PFSK-1 (cell line): ENCODE measurements at regions not wholly inside any gene's neighbourhood (a gene's known extent, or its start where the extent isn't known, plus 50 kb on each side); places are given as distances from the start of the nearest gene placed in this dataset.

Experiments used
- FOXP2 ChIP-seq: optimal IDR thresholded peaks from 2 replicates; pipeline ENCODE3; 2011; ENCODE audit warnings: borderline replicate concordance, control low read depth, inconsistent platforms; ENCODE audit not compliant: insufficient read depth; ENCODE audit errors: extremely low read length, extremely low read depth
- POLR2AphosphoS5 ChIP-seq: IDR thresholded peaks from 2 replicates; pipeline ENCODE4 v1.6.1; 2012; ENCODE audit warnings: low read depth, mild to moderate bottlenecking, control low read depth, low read length, moderate library complexity
- SIN3A ChIP-seq: IDR thresholded peaks from 2 replicates; pipeline ENCODE4 v1.6.1; 2012; ENCODE audit warnings: mild to moderate bottlenecking, low read length, moderate library complexity, borderline replicate concordance; ENCODE audit not compliant: insufficient read depth
- TAF1 ChIP-seq: IDR thresholded peaks from 2 replicates; pipeline ENCODE4 v1.6.1; 2012; ENCODE audit warnings: low read length, control low read depth, borderline replicate concordance; ENCODE audit not compliant: insufficient read depth
- TF ChIP-seq, protein P1 (sequence below), 2 experiments: IDR thresholded peaks; 2 replicates each; pipeline versions ENCODE4 v1.6.1 to v1.8.0; 2011 to 2012; ENCODE audit warnings: low read depth in 2 of 2, low read length in 2 of 2, control low read depth in 1 of 2, inconsistent platforms in 1 of 2, mild to moderate bottlenecking in 1 of 2, moderate library complexity in 1 of 2; ENCODE audit not compliant: insufficient read depth in 1 of 2

DNA sequence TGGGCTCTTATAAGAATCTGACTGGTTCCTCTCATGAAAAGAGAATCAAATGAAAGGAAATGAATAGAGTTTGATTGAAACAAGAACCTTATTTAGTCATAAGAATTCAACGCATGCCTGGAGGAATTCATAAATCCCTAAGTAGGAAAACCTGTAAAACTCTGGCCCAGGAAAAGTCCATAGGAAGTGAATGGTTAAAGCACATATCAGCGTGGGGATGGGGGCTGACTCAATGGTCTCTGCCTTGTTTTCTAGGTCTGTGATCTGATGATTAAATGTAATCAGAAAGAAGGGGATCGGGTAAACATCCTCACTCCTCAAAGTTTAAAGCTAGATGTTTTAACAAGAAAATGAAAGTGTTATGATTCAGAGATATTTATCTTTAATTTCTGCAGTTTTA lies 759.4 kb upstream of the C9orf72 start:
- TF ChIP-seq POLR2AphosphoS5 (no peak), SIN3A (no peak), TAF1 (no peak), FOXP2 (no peak)
- TF ChIP-seq, protein P1, sequence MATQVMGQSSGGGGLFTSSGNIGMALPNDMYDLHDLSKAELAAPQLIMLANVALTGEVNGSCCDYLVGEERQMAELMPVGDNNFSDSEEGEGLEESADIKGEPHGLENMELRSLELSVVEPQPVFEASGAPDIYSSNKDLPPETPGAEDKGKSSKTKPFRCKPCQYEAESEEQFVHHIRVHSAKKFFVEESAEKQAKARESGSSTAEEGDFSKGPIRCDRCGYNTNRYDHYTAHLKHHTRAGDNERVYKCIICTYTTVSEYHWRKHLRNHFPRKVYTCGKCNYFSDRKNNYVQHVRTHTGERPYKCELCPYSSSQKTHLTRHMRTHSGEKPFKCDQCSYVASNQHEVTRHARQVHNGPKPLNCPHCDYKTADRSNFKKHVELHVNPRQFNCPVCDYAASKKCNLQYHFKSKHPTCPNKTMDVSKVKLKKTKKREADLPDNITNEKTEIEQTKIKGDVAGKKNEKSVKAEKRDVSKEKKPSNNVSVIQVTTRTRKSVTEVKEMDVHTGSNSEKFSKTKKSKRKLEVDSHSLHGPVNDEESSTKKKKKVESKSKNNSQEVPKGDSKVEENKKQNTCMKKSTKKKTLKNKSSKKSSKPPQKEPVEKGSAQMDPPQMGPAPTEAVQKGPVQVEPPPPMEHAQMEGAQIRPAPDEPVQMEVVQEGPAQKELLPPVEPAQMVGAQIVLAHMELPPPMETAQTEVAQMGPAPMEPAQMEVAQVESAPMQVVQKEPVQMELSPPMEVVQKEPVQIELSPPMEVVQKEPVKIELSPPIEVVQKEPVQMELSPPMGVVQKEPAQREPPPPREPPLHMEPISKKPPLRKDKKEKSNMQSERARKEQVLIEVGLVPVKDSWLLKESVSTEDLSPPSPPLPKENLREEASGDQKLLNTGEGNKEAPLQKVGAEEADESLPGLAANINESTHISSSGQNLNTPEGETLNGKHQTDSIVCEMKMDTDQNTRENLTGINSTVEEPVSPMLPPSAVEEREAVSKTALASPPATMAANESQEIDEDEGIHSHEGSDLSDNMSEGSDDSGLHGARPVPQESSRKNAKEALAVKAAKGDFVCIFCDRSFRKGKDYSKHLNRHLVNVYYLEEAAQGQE (IDR thresholded peaks at IDR 0.05; ENCODE audit: insufficient read depth in 1 of 2, low read depth in 2 of 2, low read length in 2 of 2) = no peak

- TF ChIP-seq, protein P1 (IDR thresholded peaks at IDR 0.05; ENCODE audit: insufficient read depth in 1 of 2, low read depth in 2 of 2, low read length in 2 of 2) = no peak
- TF ChIP-seq FOXP2 = no peak
- no peak for TF ChIP-seq TAF1
- TF ChIP-seq POLR2AphosphoS5 = no peak
- TF ChIP-seq SIN3A = no peak
Observed at GRCh38 chr9:28341913-28342312, 768.6 kb upstream of the C9orf72 start.

GRCh38 chr9:28342815-28343338 lies 769.6 kb upstream of the C9orf72 start:
- TF ChIP-seq SIN3A = no peak
- TF ChIP-seq TAF1 = no peak
- TF ChIP-seq, protein P1 (IDR thresholded peaks at IDR 0.05; ENCODE audit: insufficient read depth in 1 of 2, low read depth in 2 of 2, low read length in 2 of 2) = no peak

DNA sequence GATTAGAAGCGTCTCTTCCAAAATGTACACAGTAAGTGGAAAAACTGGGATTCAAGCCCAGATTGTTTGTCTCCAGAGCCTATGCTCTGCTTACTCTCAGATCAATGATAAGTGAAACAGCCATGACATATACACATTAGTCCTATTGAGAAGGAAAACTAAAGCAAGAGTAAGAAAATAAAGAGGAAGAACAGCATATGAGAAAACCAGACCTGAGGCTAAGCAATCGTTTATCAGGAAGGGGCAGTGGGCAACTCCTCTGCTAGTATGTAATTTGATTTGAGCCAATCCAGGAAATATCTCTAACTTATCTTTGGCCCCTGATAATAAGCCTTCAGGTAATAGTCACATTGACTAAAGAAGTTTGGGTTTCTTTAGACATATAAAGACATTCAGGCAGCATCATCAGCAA lies 789.9 kb upstream of the C9orf72 start:
- TF ChIP-seq TAF1 (no peak), POLR2AphosphoS5 (no peak), SIN3A (no peak), FOXP2 (no peak)
- TF ChIP-seq, protein P1 (IDR thresholded peaks at IDR 0.05; ENCODE audit: insufficient read depth in 1 of 2, low read depth in 2 of 2, low read length in 2 of 2) = no peak
